ENCODE measurements at regions not wholly inside any gene's neighbourhood (a gene's known extent, or its start where the extent isn't known, plus 50 kb on each side); places are given as distances from the start of the nearest gene placed in this dataset.

GRCh38 chr3:116643001-116643400 is 66.6 kb upstream of the TUSC7 start:
- Histone ChIP-seq H3K4me1 (replicated peaks in 1 of 4; ENCODE audit: control insufficient read depth in 3 of 4, insufficient read depth in 4 of 4, low read length in 3 of 4) (no peaks in the 10 kb centered on the region), H3K9ac (replicated peaks in 1 of 4; ENCODE audit: extremely low read depth in 1 of 4, low read depth in 3 of 4, low read length in 3 of 4) (no peak overlapping the region), H3K56ac (replicated peaks; ENCODE audit: insufficient read length, low read depth, low read length) (no peak overlapping the region), H3K27ac (ENCODE audit: low read depth, low read length) (no peak overlapping the region), H3K36me3 (ENCODE audit: control insufficient read depth in 2 of 4, insufficient read depth in 4 of 4, low read length in 3 of 4) (no peaks in the 10 kb centered on the region), H2AFZ (ENCODE audit: low read length) (no peak overlapping the region), H3K4me3 (ENCODE audit: extremely low read depth in 1 of 4, insufficient read depth in 2 of 4, low read depth in 3 of 4, low read length in 4 of 4) (no peak overlapping the region), H2BK12ac (ENCODE audit: low read depth, low read length) (no peak overlapping the region), H2AK5ac (ENCODE audit: low read depth, low read length) (no peak overlapping the region), H4K20me1 (replicated peaks in 1 of 2; ENCODE audit: control insufficient read depth in 1 of 2, insufficient read depth in 2 of 2, low read length in 2 of 2) (no peaks in the 10 kb centered on the region), H3K23me2 (ENCODE audit: low read depth, low read length) (no peaks in the 10 kb centered on the region), H2BK5ac (ENCODE audit: low read depth, low read length) (no peak overlapping the region), H4K5ac (ENCODE audit: insufficient read length, low read depth, low read length) (no peak overlapping the region), H3K79me2 (ENCODE audit: control insufficient read depth in 1 of 2, insufficient read depth in 2 of 2, low read length in 2 of 2) (no peaks in the 10 kb centered on the region), H3K4ac (replicated peaks; ENCODE audit: insufficient read length, low read depth, low read length) (no peak overlapping the region), H2BK120ac (replicated peaks; ENCODE audit: low read depth, low read length) (no peak overlapping the region), H4K8ac (ENCODE audit: extremely low read depth, insufficient read depth, low read length) (no peak overlapping the region), H3K9me3 (ENCODE audit: insufficient read depth in 2 of 2, low read depth in 1 of 2, low read length in 1 of 2) (no peaks in the 10 kb centered on the region), H3K14ac (ENCODE audit: insufficient read length) (no peak overlapping the region), H3K4me2 (ENCODE audit: insufficient read depth in 1 of 2, low read depth in 2 of 2, low read length in 2 of 2) (no peak overlapping the region), H3K27me3 (replicated peaks in 1 of 4; ENCODE audit: control insufficient read depth in 3 of 4, extremely low read depth in 1 of 4, insufficient read depth in 3 of 4, low read length in 3 of 4) (no peaks in the 10 kb centered on the region), H4K91ac (replicated peaks; ENCODE audit: insufficient read length, low read length) (no peak overlapping the region), H3K79me1 (ENCODE audit: low read depth, low read length) (no peaks in the 10 kb centered on the region), H3K18ac (ENCODE audit: extremely low read depth, low read length) (no peak overlapping the region), H2BK15ac (ENCODE audit: low read length) (no peak overlapping the region), H3K23ac (ENCODE audit: insufficient read length) (no peak overlapping the region), H2BK20ac (ENCODE audit: low read length) (no peak overlapping the region)
- POLR2A ChIA-PET (ENCODE audit: partially characterized antibody): no interaction called here
- FAIRE-seq (no peak), DNase-seq (ENCODE audit: low read depth in 1 of 2, low spot score in 2 of 2) (no peak)
- CTCF ChIA-PET (ENCODE audit: partially characterized antibody): interaction anchor here (0.5 to 0.7 kb wide), 2 partner anchors 17 to 1016 kb away, joined by 3 read pairs; no protein-coding TSS in a partner anchor
- no peak for TF ChIP-seq KDM1A (IDR thresholded peaks at IDR 0.05; ENCODE audit: borderline replicate concordance, low read length)
- no peak for TF ChIP-seq TAF1 (IDR thresholded peaks at IDR 0.05; ENCODE audit: low read depth, low read length)
- TF ChIP-seq, protein P1, sequence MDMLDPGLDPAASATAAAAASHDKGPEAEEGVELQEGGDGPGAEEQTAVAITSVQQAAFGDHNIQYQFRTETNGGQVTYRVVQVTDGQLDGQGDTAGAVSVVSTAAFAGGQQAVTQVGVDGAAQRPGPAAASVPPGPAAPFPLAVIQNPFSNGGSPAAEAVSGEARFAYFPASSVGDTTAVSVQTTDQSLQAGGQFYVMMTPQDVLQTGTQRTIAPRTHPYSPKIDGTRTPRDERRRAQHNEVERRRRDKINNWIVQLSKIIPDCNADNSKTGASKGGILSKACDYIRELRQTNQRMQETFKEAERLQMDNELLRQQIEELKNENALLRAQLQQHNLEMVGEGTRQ (IDR thresholded peaks at IDR 0.05; ENCODE audit: low read length): no peak
- no peak for TF ChIP-seq SUZ12 (IDR thresholded peaks at IDR 0.05; ENCODE audit: low read length)
- no peak for TF ChIP-seq SP1 (IDR thresholded peaks at IDR 0.05; ENCODE audit: low read depth, low read length)
- no peak for TF ChIP-seq CTBP2 (IDR thresholded peaks at IDR 0.05; ENCODE audit: borderline replicate concordance, insufficient read depth, insufficient read length, low read length)
- TF ChIP-seq POLR2AphosphoS5 (IDR thresholded peaks at IDR 0.05; ENCODE audit: low read depth, low read length): no peak

All from H1 (cell line).